Skin epidermis (tissue), 12 donors: ENCODE measurements at regions not wholly inside any gene's neighbourhood (a gene's known extent, or its start where the extent isn't known, plus 50 kb on each side); places are given as distances from the start of the nearest gene placed in this dataset.
A peak's percentile ranks its signal among the peaks of the same experiment; 100 is the strongest.
"Not testable (repeated sequence)": the region's sequence is repeated elsewhere in the genome, so short reads cannot be mapped to it uniquely, and the experiment has no call there.

Experiments
- H3K27ac ChIP-seq, 21 experiments: fragments of 200-600 bp; sonication (generic) in 11 of 21; one replicate each; pipeline ENCODE4 v1.5.0; 2020; ENCODE audit warnings: mild to moderate bottlenecking in 3 of 21, inconsistent platforms in 2 of 21, moderate library complexity in 2 of 21
- H3K4me3 ChIP-seq, 7 experiments: fragments of 200-600 bp; sonication (generic) in 2 of 7; one replicate each; pipeline ENCODE4 v1.5.0; 2020; ENCODE audit warnings: inconsistent platforms in 2 of 7, mild to moderate bottlenecking in 2 of 7, moderate library complexity in 1 of 7

DNA sequence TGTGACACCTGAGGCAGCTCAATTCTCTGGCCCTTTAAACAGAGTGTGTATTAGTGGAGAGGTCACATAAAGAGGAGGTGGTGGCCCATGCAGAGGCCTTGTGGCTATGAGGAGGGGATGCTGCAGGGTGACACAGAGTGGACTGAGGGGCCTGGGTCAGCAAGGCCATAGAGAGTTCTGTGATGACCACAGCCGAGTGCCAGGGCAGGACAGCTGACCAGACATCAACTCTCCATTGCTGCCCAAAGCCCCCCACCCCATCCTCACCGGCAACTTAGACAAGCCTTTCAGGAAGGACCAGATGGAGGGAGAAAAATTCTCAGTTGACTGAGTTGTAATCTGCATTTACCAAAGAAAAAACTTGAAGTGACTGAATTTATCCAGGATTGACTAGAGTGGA lies 378.1 kb downstream of the RPS24 start:
- Histone ChIP-seq H3K27ac (no peak overlapping the region), H3K4me3 (no peak overlapping the region)

GRCh38 chr10:78412605-78413004 lies 378.9 kb downstream of the RPS24 start:
- Histone ChIP-seq H3K4me3 (no peak overlapping the region), H3K27ac (no peak overlapping the region)

DNA sequence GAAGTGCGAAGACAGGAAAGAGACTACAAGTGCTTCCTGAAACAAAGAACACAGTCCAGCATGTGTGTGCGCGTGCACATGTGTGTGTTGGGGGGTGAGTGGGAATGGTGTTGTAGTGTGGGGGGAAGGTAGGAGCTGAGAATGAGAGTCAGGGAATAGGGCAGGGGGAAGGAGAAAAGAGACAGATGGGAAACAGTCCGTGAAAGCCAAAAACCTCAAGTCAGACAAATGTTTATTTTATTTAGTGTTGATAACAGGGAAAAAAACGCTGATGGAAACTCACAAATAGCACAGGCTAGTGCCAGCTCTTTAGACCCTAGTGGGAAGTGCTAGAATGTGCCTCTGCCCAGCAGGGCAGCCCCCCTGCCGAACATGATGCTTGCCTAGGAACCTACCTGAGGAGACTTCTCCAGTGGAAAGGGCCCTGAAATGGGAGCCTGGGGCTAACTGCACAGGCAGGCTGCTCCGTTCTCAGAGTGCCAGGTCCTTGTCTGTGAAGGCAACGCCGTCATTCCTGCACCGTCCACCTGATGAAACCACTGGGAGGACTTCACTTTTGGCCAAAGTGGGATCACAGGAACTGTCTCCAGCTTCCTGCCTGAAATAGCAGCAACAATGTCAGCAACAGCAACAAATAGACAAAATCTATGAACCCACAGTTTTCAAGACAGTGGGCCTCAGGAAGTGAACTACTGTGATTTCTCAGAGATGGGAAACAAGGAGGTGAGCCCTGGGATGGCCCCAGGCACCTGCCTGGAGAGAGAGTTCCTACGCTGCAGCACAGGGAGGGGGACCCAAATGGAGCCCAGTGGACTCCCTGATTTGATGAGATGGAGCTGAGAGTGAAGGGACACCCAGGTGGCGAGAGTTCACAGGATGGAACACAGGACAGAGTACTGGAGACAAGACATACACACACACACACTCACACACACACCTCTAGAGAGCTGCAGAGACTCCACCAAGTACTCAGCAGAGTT lies 379.7 kb downstream of the RPS24 start:
- no peak overlapping the region for H3K27ac ChIP-seq
- no peak overlapping the region for H3K4me3 ChIP-seq

- no peak overlapping the region for H3K27ac ChIP-seq
- H3K4me3 ChIP-seq, result no peak overlapping the region
These were observed 380.7 kb downstream of the RPS24 start for GRCh38 chr10:78414380-78414779.

DNA sequence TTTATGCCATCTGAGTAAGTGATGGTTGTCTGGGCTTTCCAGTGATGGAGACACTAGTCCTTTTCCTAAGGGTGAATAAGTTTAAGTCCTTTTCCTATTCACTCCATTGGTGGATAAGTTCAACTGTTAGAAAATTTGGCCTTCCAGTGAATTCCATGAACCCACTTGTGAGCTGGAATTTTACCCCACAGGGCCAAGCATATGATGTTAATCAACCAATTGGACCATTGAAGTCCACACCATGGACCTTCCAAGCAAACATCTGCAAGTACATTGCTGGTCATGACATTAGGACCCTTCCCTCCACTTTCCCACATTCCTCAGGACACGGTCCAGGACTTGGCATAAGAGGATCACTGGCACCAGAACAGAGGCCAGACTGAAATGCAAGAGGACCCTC lies 381.4 kb downstream of the RPS24 start:
- H3K4me3 ChIP-seq, result no peak overlapping the region
- H3K27ac ChIP-seq, result no peak overlapping the region

DNA sequence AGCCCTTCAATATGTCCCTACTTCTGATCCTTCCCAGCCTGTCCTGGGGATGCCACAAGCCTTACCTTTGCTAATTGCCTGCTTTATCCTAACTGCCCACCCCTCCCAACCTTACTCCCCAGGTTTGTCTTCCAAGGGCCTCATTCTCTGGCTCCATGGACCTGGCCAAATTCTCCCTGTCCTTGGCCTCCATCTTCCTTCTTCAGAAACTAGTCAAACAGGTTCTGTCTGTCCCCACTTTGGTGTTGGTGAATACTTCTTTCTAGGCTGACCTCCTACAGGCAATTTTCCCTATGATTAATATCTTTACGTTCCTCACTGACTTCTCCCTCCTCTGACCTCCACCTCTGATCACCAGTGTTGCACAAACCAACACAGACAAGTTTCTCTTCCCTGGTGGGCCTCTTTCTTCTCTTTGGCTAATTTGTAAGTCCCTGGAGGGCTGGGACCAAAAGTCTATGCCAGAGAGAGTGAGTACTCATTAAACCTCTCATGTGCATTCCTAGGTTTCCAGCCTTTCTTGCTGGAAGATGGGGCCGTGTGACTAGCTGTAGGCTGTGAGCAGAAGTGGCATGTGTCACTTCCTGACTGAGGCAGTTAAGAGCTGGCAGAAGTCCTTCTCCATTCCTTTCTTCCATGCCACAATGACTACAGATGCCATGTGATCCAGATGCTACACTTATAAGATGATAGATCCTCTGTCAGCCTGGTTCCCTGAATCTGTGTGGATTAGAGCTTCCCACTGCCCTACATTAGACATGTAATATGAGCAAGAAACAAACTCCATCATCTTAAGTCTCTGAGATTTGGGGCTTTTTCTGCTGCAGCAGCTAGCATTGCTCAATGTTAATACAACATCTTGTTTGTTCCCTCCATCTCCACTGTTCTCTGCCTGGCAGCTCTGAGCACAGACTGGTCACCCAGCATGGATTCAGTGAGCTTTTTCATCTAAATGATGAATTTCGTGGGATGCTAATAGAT lies 382.7 kb downstream of the RPS24 start:
- no peak overlapping the region for H3K4me3 ChIP-seq
- peak overlapping the region in 6 of 21 experiments; percentile 1 to 36 (median 10) for H3K27ac ChIP-seq

- H3K27ac ChIP-seq, result peak overlapping the region in 1 of 21 experiments; percentile 5
- H3K4me3 ChIP-seq, result no peak overlapping the region
These were observed 384.0 kb downstream of the RPS24 start for GRCh38 chr10:78417425-78418370.

GRCh38 chr10:78419481-78420265 lies 386.0 kb downstream of the RPS24 start:
- H3K4me3 ChIP-seq, result no peak overlapping the region

DNA sequence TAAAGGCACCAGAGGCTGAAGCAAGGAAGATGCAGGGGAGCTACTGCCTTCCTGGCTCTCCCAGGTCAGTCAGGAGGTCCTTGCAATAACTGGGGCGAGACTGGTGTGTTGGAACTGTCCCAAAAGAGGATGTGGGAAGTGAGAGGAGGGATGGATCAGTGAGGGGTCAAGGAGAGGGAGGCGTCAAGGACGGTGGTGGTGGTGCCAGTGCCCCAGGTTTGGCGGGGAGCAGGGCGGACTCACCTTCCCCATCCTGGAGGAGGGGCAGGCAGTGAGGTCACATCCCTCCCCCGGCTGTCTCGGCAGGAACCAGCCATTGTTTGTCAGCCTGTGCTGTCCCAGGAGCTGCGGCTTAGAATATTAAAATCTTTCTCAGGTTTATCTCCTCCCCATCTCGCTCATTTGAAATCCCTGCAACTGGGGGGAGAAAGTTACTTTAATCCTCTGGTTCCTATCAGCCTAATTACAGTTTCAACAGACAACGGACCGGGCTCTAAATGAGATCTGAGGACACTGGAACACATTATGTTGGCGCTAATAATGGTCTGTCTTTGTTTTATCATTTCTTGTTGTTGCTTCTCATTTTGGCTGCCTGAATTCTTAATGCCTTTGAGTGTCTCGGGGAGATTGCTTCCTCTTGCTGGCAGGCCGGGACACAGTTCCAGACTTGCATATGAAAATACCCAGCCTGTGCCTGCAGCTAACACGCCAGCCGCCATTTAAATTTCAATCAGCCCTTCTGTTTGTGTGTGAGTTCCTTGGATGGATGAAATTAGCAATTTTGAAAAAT lies 387.5 kb downstream of the RPS24 start:
- Histone ChIP-seq H3K4me3 (peak overlapping the region in 5 of 7 experiments; percentile 3 to 18 (median 11)), H3K27ac (peak overlapping the region in 10 of 21 experiments; percentile 26 to 73 (median 54))

More at GRCh38 chr10:78419481-78420265, 386.0 kb downstream of the RPS24 start:
- H3K27ac ChIP-seq, result no peak overlapping the region

DNA sequence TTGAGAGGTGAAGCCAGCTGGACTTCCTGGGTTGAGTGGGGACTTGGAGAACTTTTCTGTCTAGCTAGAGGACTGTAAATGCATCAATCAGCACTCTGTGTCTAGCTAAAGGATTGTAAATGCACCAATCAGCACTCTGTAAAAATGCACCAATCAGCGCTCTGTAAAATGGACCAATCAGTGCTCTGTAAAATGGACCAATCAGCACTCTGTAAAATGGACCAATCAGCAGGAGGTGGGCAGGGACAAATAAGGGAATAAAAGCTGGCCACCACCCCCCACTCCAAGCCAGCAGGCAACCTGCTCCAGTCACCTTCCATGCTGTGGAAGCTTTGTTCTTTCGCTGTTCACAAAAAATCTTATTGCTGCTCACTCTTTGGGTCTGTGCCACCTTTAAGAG lies 390.4 kb downstream of the RPS24 start:
- not testable (repeated sequence) for H3K4me3 ChIP-seq, H3K27ac ChIP-seq

GRCh38 chr10:78424723-78425122 lies 391.1 kb downstream of the RPS24 start:
- H3K27ac ChIP-seq, result no peak overlapping the region

DNA sequence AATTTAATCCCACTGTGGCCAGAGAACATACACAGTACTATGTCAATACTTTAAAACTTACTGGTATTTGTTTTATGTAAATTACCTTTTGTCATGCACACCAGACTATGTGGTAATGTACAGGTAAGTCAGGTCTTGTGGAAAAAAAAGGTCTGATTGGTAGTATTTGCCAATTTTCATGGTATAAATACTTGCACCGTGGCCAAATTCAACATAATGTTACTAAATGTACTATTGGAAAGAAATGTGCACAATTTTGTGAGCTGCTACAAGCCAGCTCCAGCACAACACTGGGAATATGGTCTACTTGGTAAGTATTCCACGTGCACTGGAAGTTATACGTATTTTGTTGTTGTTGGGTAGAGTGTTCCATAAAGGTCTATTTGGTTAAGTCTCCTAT lies 392.5 kb downstream of the RPS24 start:
- no peak overlapping the region for H3K4me3 ChIP-seq
- no peak overlapping the region for H3K27ac ChIP-seq

More at GRCh38 chr10:78424723-78425122, 391.1 kb downstream of the RPS24 start:
- H3K4me3 ChIP-seq, result no peak overlapping the region

DNA sequence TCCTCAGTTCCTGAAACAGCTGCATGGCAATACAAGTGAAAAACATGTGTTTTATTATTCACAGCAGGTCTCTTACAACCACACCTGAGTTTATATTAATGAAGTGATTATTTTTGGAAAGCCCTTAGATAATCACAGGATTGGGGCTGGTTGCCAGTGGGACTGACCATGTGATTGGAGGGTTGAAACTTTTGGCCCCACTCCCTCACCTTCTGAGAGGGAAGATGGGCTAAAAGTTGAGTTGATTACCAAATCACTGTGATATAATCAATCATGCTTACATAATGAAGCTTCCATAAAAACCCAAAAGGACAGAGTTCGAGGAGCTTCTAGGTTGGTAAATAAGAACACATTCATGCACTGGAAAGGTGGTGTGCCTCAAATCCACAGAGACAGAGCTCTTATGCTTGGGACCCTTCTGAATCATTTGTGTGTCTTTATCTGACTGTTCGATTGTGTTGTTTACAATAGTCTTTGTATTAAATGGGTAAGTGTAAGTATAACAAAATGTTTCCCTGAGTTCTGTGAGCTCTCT lies 393.9 kb downstream of the RPS24 start:
- Histone ChIP-seq H3K27ac (no peak overlapping the region), H3K4me3 (no peak overlapping the region)

DNA sequence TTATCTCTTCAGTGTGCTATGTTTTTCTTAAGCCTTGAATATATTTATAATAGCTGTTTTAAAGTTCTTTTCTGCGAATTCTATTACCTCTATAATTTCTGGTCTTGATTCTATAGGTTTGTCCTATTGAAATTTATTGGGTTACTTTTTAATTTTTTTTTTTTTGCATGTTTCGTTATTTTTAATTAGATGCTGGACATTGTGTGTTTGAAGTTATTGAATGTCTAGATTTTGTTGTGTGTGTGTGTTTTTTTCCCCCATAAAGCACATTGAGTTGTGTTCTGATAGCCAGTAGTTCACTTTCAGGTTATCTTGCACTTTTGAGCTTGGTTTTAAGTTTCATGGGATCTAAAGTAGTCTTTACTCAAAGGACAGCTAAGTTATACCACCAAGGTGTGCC lies 394.9 kb downstream of the RPS24 start:
- no peak overlapping the region for H3K27ac ChIP-seq
- no peak overlapping the region for H3K4me3 ChIP-seq

DNA sequence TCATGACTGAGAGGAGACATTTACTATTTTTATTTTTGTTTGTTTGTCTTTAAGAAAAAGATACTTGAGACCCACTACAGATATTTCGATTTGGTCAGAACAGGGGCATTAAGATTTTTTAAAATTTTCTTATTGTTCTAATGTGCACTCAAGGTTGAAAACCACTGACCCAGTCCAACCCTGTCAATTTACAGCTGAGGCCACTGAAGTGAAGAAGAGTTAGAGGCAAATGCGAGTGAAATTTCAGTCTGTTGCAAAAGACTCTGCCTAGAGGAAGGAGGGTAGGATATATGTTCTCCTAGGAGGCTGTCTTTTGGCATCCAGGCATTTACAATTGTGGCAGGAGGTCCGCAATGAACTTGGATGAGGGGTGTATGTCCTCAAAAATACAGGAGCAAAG lies 396.3 kb downstream of the RPS24 start:
- Histone ChIP-seq H3K27ac (no peak overlapping the region), H3K4me3 (no peak overlapping the region)

DNA sequence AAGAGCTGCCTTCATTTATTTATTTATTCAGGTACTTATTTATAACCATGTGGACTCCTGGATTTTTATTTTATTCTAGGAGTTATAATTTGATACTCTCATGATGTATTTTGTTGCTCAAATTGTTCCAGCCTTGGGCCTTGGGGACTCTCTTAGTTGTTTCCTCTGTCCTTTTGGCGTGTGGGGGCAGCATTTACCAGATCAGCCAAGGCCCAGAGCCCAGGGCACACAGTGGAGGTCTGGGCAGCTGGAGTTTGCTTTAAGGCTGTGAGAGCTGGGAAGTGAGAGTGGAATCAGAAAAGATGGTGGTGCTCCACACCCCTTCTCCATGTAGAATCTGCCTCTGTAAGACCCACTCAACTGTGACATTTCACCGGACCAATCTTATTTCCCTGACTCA lies 398.9 kb downstream of the RPS24 start:
- H3K27ac ChIP-seq, result peak overlapping the region in 5 of 21 experiments; percentile 23 to 46 (median 31)
- H3K4me3 ChIP-seq, result no peak overlapping the region

DNA sequence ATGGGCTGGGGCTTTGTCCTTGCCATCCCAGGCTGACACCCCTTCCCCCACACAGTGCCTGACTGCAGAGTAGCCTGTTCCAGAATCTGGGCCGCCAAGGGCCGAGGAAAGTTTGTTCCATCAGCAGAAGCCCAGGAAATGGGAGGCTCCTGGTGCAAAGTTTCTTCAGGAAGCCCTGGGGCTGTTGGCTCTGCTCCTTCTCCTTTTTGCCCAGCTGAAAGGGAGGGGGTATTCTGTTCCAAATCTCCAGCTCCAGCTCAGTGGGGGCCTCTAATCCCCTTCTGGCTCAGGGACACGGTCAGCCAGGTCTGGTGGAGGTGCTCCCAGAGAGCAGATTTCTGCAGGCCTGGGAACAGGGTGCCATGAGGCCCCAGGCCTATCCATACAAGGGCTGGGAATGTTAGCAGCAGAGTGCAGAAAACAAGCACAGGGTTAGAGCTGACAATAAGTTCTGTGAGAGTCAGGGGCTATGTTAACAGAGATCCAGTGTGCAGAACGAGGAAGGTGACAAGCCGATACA lies 399.5 kb downstream of the RPS24 start:
- Histone ChIP-seq H3K27ac (peak overlapping the region in 7 of 21 experiments; percentile 14 to 46 (median 31)), H3K4me3 (no peak overlapping the region)
